Loucy (cell line): ENCODE measurements at regions not wholly inside any gene's neighbourhood (a gene's known extent, or its start where the extent isn't known, plus 50 kb on each side); places are given as distances from the start of the nearest gene placed in this dataset.

Experiments used
- H2AFZ ChIP-seq: fragments of 200-600 bp; sonication (generic); 2 replicates; pipeline ENCODE4 v1.6.0; 2016; ENCODE audit warnings: antibody characterized with exemption, mild to moderate bottlenecking, low read length, moderate library complexity
- H3F3A ChIP-seq: fragments of 200-600 bp; 2 replicates; pipeline ENCODE4 v1.6.0; 2016; ENCODE audit warnings: antibody characterized with exemption, low read depth, mild to moderate bottlenecking
- H3K27me3 ChIP-seq: fragments of 200-600 bp; sonication (generic); 2 replicates; pipeline ENCODE4 v1.6.1; 2014; ENCODE audit warnings: low read length, mild to moderate bottlenecking; ENCODE audit not compliant: insufficient read depth, poor library complexity, severe bottlenecking
- H3K36me3 ChIP-seq: fragments of 200-600 bp; sonication (generic); 2 replicates; pipeline ENCODE4 v1.6.1; 2016; ENCODE audit warnings: low read length; ENCODE audit not compliant: insufficient read depth
- H3K4me1 ChIP-seq: fragments of 200-600 bp; sonication (generic); 2 replicates; pipeline ENCODE4 v1.5.1; 2014; ENCODE audit warnings: low read length, mild to moderate bottlenecking; ENCODE audit not compliant: insufficient read depth, poor library complexity, severe bottlenecking
- H3K4me2 ChIP-seq: fragments of 200-600 bp; sonication (generic); 2 replicates; pipeline ENCODE4 v1.6.0; 2014; ENCODE audit warnings: antibody characterized with exemption, low read length, low read depth, mild to moderate bottlenecking; ENCODE audit not compliant: poor library complexity, severe bottlenecking
- H3K4me3 ChIP-seq: fragments of 200-600 bp; sonication (generic); 2 replicates; pipeline ENCODE4 v1.5.1; 2014; ENCODE audit warnings: low read length, mild to moderate bottlenecking, mixed read lengths; ENCODE audit not compliant: poor library complexity, severe bottlenecking
- H3K79me2 ChIP-seq: fragments of 200-600 bp; sonication (generic); 2 replicates; pipeline ENCODE4 v1.6.1; 2014; ENCODE audit warnings: low read length; ENCODE audit not compliant: insufficient read depth
- H3K9ac ChIP-seq: fragments of 200-600 bp; sonication (generic); 2 replicates; pipeline ENCODE4 v1.6.0; 2014; ENCODE audit warnings: mild to moderate bottlenecking, low read depth, low read length, moderate library complexity; ENCODE audit not compliant: poor library complexity, severe bottlenecking
- H3K9me2 ChIP-seq: fragments of 200-600 bp; sonication (generic); replicated peaks from 2 replicates; pipeline ENCODE4 v1.6.1; 2016; ENCODE audit warnings: low read depth, low read length, mixed read lengths
- H3K9me3 ChIP-seq: fragments of 200-600 bp; sonication (generic); 2 replicates; pipeline ENCODE4 v1.6.1; 2014; ENCODE audit warnings: mild to moderate bottlenecking, antibody characterized with exemption, low read length, low read depth; ENCODE audit not compliant: insufficient read depth
- H4K20me1 ChIP-seq: fragments of 200-600 bp; sonication (generic); 2 replicates; pipeline ENCODE4 v1.6.0; 2014; ENCODE audit warnings: antibody characterized with exemption, low read length, mild to moderate bottlenecking; ENCODE audit not compliant: insufficient read depth, poor library complexity, severe bottlenecking
- EZH2phosphoT487 ChIP-seq: fragments of 200-600 bp; IDR thresholded peaks from 2 replicates; pipeline ENCODE4 v1.6.1; 2018; ENCODE audit warnings: antibody characterized with exemption, mild to moderate bottlenecking, moderate library complexity, borderline replicate concordance
- TF ChIP-seq, protein P1 (sequence below): fragments of 200-600 bp; sonication (generic); conservative IDR thresholded peaks from 2 replicates; pipeline ENCODE4 v1.5.1; 2014; ENCODE audit warnings: mild to moderate bottlenecking, antibody characterized with exemption, low read length

DNA sequence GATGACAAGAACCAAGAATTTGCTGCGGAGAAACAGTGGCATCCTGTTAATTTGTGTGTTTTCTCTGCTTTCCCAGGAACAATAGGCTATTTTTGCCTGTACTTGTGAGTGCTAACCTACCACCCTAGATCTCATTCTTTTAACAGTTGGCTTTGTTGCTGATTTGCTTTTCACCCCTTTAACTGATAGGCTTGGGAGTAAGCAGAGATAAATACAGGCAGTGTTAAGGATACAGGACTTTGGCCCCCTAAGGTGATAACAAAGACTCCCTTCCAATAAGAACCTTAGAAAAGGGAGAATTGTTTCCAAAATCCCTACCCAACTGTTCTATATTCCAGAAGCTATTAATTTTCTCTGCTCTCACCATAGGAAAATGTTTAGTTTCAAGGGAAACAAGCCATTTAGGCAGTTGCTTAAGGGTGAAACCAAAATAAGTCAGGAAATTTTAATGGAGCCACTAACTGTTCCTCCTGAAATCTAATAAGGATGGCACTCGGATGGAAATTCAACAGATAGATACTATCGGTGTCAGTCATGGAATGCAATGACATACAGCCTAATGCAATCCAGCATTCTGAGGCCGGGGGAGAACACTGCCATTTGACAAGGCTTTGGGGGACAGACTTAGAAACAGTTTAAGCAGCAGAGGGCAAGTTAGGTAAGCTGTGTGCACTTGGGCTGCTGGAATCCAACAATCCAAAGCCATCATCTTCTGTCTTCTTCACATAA is 238.8 kb downstream of the RNF152 start:
- no peaks in the 10 kb centered on the region for H3K36me3 ChIP-seq
- TF ChIP-seq, protein P1, sequence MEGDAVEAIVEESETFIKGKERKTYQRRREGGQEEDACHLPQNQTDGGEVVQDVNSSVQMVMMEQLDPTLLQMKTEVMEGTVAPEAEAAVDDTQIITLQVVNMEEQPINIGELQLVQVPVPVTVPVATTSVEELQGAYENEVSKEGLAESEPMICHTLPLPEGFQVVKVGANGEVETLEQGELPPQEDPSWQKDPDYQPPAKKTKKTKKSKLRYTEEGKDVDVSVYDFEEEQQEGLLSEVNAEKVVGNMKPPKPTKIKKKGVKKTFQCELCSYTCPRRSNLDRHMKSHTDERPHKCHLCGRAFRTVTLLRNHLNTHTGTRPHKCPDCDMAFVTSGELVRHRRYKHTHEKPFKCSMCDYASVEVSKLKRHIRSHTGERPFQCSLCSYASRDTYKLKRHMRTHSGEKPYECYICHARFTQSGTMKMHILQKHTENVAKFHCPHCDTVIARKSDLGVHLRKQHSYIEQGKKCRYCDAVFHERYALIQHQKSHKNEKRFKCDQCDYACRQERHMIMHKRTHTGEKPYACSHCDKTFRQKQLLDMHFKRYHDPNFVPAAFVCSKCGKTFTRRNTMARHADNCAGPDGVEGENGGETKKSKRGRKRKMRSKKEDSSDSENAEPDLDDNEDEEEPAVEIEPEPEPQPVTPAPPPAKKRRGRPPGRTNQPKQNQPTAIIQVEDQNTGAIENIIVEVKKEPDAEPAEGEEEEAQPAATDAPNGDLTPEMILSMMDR, result no peak
- no peak for TF ChIP-seq EZH2phosphoT487

DNA sequence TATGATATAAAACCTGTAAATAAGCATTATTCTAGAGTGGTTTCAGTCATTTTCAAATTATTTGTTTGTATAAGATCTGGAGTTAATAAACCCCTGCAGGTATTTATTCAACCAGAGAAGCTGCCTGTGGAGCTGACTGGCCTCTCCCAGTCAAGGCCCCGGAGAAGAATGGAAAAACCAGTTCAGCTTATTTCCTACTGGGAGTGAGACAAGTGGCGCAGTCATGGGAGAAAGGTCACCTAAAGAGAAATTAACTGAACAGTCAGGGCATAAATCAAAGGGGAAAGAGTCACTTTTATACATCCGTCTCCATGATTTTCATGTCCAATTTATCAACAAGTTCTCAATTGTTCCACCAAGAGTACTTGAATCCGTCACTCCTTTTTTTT is 240.9 kb downstream of the RNF152 start:
- H3F3A ChIP-seq, result no peaks in the 10 kb centered on the region
- H3K4me3 ChIP-seq, result no peak overlapping the region
- H3K9me2 ChIP-seq, result no peaks in the 10 kb centered on the region
- H3K4me2 ChIP-seq, result no peak overlapping the region
- no peaks in the 10 kb centered on the region for H3K36me3 ChIP-seq
- no peak for TF ChIP-seq EZH2phosphoT487
- TF ChIP-seq, protein P1, result no peak
- H3K79me2 ChIP-seq, result no peaks in the 10 kb centered on the region
- H3K27me3 ChIP-seq, result no peaks in the 10 kb centered on the region
- no peaks in the 10 kb centered on the region for H3K9me3 ChIP-seq
- H4K20me1 ChIP-seq, result no peaks in the 10 kb centered on the region
- peaks cover 8% of the 10 kb centered on the region for H3K4me1 ChIP-seq
- H2AFZ ChIP-seq, result no peak overlapping the region
- no peak overlapping the region for H3K9ac ChIP-seq

More for the DNA sequence above, 238.8 kb downstream of the RNF152 start:
- Histone ChIP-seq H3K9me2 (no peaks in the 10 kb centered on the region), H3K9me3 (0 out of 2 replicates have a peak, but pooled peaks cover 3% of the 10 kb centered on the region), H3K79me2 (no peaks in the 10 kb centered on the region), H3K9ac (no peak overlapping the region), H3F3A (no peaks in the 10 kb centered on the region), H3K4me2 (no peak overlapping the region), H2AFZ (no peak overlapping the region), H3K27me3 (no peaks in the 10 kb centered on the region), H3K4me3 (no peak overlapping the region), H3K4me1 (peaks cover 8% of the 10 kb centered on the region), H4K20me1 (no peaks in the 10 kb centered on the region)

DNA sequence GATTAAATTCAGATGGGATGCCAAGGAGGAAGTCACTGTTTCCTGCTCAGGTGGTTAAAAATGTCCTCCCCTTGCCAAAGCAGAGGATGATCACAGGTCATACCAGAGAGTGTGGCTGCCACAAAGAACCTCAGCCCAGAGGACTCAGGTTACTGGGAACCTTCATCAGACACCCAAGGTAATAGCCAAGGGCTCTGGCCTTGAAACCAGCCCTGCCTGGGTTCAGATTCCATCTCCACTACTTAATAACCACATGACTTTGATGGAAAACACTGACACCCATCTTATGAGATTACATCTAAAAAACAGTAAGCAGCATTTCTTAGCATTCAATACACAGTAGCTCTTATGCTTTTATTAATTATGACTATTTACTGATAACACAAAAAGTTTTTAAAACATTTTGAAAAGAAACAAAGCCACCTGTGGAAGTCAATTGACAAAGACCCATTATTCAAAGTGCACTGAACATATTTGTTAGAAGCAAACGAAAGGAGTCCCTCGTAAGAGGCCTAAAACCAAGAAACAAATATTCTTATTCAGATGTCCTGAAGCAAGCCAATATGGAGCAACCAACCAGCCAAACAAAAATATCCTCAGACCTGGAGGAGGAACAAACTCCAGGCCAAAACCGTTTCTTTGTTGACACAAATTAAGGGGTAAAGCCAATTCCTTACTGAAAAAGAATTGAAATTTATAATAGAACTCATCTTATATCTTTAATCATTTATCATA is 241.5 kb downstream of the RNF152 start:
- Histone ChIP-seq H3K27me3 (no peaks in the 10 kb centered on the region), H3K36me3 (no peaks in the 10 kb centered on the region), H4K20me1 (no peaks in the 10 kb centered on the region), H3K4me2 (no peak overlapping the region), H3K9me2 (no peaks in the 10 kb centered on the region), H2AFZ (no peak overlapping the region), H3K79me2 (no peaks in the 10 kb centered on the region), H3F3A (no peaks in the 10 kb centered on the region), H3K9me3 (no peaks in the 10 kb centered on the region), H3K4me1 (peaks cover 8% of the 10 kb centered on the region), H3K4me3 (no peak overlapping the region), H3K9ac (no peak overlapping the region)
- TF ChIP-seq EZH2phosphoT487, result no peak
- TF ChIP-seq, protein P1, result no peak
